Mesenteric fat pad (tissue), 1 donor: ENCODE measurements at regions not wholly inside any gene's neighbourhood (a gene's known extent, or its start where the extent isn't known, plus 50 kb on each side); places are given as distances from the start of the nearest gene placed in this dataset.

Source experiments
- DNase-seq: peaks from one replicate; pipeline ENCODE4 v3.0.0-alpha.2; 2020; ENCODE audit warnings: low spot score
- donor health status: DM: yes; HTN: yes; CAD: no.

- no peak for DNase-seq
Measured at GRCh38 chr1:73659136-73659535, 538.8 kb downstream of the LRRIQ3 start.

DNA sequence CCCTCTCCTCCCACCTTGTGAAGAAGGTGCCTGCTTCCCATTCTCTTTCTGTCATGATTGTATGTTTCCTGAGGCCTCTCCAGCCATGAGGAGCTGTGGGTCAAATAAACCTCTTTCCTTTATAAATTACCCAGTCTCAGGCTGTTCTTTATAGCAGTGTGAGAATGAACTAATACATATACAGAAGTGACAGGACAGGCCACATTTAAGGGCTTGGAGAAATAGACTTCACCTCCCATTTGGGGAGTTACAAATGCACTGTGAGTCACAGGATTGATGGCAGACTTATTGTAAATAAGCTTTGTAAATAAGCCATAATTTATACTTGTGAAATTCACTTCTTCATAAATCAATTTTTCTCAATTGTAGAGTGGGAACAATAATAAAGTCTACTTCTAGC lies 543.3 kb downstream of the LRRIQ3 start:
- DNase-seq = no peak

GRCh38 chr1:73644198-73644597 lies 553.8 kb downstream of the LRRIQ3 start:
- no peak for DNase-seq

DNA sequence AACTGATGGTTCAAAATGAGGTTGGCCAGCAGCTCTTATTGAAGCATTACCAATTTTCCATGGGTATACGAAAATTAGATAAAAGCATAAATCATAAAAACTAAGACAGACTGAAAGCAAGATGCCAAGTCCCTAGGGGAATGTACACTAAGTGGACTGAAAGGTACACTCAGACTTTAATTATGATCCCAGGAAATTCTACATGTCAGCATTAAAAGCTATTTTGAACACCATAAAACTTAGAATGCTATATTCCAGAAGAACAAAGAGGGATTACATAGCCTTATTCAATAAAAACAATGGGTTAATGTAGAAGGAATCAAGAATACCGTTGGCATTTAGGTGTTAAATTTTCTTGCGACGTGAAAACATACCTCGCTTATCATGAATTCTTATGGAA lies 558.5 kb downstream of the LRRIQ3 start:
- no peak for DNase-seq

DNA sequence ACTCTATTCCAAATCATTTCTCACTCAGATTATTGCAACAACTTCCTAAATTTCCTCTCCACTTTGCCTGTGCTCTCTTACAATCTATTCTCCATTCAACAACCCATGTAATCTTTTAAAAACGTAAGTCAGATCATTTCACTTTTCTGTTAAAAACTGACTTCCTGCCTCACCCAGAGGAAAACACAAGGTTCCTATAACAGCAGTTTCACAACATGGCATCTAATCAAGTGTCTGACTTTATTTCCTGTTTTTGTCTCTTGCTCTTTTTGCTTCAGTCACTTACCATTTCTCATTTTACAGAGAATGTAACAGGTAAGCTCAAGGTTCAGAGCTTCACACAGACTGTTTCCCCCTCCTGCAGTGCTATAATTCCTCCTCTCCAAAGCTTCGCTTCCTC lies 560.7 kb downstream of the LRRIQ3 start:
- no peak for DNase-seq

- DNase-seq = no peak
Measured at GRCh38 chr1:73635021-73635420, 563.0 kb downstream of the LRRIQ3 start.

GRCh38 chr1:73627723-73628122 lies 570.3 kb downstream of the LRRIQ3 start:
- no peak for DNase-seq

DNA sequence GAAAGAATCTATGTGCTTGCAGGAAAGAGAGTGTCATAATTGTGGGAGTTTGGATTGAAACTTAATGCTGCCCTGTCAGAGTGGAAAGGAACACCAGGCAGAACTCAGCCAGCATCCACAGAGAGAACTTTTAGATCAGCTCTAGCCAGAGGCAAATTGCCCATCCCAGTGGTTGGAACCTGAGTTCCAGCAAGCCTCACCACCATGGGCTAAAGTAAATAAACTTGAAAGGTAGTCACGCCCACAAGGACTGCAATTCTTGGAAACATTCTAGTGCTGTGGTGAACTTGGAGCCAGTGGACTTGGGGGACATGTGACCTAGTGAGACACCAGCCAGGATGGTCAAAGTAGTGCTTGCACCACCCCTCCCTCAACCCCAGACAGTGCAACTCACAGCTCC lies 571.6 kb downstream of the LRRIQ3 start:
- DNase-seq = no peak

GRCh38 chr1:73623946-73624345 lies 574.0 kb downstream of the LRRIQ3 start:
- DNase-seq = no peak

DNA sequence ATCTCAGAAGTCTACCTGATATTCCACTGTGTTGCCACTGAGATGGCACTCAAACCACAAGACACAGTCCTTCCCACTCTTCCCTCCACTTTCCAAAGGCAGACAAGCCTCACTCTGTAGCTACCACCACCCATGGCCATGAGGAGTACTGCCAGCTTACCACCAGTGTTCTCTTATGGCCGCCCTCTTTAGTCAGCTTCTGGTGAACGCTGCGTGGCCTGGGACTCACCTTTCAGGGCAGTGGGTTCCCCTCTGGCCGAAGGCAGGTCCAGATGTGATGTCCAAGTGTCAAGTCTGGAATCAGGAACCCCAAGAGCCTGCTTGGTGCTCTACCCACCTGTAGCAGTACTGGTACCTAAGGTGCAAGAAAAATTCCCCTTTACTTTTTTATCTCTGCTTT lies 580.8 kb downstream of the LRRIQ3 start:
- DNase-seq = no peak

DNA sequence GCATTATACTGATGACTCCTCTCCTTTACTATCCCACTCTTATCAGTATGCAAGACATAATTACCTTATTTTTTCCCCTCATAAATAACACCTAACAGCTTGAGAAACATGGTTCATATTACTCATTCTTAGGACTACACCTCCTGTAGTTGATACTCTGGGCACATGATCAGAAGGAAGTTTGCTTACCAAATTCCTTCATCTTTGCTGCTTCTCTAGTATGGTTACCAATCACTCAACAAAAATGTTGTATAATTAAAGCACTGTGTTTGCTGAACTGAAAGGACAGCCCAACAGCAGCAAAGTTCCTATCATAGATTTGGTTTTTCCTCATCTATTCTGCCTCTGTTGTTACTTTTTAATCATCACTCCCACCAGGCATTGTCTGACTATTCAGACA lies 586.3 kb downstream of the LRRIQ3 start:
- no peak for DNase-seq

DNA sequence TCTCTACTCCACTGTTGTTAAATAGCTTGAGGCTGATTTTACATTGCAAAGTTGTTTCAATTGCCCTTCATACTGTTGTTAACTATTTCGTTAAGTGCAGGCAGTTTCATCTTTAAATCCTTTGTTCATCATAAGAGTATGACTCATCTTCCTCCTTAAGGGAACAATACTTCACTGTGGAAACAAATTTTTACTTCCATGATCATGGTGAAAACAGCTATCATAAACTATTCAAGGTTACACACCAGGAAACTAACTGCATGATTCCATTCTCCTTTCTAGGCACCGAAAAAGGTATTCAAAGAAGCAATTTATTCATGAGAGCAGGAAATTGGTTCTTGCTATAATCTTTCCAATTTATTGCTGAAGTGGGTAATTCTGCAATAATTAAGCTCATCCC lies 593.2 kb downstream of the LRRIQ3 start:
- DNase-seq = no peak

GRCh38 chr1:73604211-73604610 lies 593.8 kb downstream of the LRRIQ3 start:
- no peak for DNase-seq

- DNase-seq = no peak
Measured at GRCh38 chr1:73593804-73594203, 604.2 kb downstream of the LRRIQ3 start.

GRCh38 chr1:73593364-73593763 lies 604.6 kb downstream of the LRRIQ3 start:
- DNase-seq = no peak

DNA sequence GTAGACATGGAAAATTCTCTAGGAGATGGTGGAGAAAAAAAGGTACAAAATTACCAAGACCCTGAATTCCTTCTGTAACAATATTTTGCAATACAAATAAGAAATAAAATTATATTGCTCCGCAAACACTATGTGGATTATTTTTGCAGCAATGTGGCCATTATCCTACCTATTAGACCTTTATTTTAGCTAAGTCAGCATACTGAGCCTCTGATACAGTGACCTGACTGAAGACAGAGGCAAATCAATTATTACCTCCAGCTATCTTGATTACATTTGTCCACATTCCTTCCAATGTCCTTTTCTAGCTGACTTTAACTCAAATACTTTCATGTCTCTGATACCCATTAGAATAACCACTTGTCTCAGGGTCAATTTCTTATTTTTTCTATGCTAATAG lies 610.9 kb downstream of the LRRIQ3 start:
- DNase-seq = no peak

DNA sequence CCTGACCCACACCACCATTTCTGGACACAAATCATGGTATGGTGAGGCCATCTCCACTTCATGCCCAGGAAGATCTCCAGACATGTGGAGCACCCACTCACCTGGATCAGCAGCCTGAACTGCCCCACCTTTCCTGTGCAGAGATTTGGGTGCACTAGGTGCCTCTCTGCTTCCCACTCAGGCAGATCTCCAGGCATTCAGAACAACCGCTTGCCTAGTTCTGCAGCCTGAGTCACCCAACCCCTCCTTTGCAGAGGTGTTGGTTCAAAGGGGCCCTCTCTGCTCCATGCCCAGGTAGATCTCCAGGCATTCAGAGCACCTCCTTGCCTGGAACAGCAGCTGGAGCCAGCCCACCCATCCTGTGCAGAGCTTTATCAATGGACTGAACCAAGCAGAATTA lies 620.8 kb downstream of the LRRIQ3 start:
- no peak for DNase-seq

- no peak for DNase-seq
Measured at GRCh38 chr1:73576083-73576482, 621.9 kb downstream of the LRRIQ3 start.

GRCh38 chr1:73564294-73564693 lies 633.7 kb downstream of the LRRIQ3 start:
- DNase-seq = no peak

- no peak for DNase-seq
Measured at GRCh38 chr1:73556270-73556669, 641.7 kb downstream of the LRRIQ3 start.

DNA sequence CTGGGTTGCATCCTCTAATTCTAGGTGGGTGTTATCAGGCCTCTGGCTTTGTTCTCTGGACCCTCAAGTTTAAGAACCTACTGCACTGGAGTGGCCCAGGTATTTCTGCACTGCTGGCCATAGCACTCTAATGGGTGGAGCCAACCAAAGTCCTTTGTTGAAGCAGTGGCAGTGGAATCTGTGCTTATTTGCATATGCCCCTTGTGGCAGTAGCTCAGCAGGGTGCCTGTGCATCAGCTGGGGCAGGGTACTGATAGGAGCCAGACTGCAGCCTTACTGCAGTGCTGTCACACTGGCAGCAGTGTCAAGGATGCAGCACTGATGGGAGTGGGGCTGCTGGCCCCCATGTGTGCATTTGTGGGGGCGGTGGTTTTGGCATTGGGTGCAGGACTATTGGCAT lies 660.6 kb downstream of the LRRIQ3 start:
- no peak for DNase-seq

- DNase-seq = no peak
Measured at GRCh38 chr1:73517603-73518191, 680.3 kb downstream of the LRRIQ3 start.

DNA sequence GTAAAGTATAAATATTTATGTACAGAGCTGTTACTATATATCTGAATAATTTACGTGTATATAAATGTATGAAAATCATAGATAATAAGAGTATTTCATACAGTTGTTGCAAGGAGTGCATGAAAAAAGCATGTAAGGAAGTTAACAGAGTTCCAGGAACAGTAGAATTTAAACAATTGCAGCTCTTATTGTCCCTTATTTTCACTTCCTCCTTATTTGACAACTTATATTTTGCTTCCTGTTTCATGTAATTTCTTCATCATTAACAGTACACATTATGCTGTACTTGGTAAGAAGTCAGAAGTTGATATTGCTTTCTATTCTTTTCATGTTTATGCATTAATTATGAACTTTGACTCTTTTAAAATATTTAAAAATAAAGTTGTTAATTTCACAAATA lies 681.5 kb downstream of the LRRIQ3 start:
- no peak for DNase-seq

DNA sequence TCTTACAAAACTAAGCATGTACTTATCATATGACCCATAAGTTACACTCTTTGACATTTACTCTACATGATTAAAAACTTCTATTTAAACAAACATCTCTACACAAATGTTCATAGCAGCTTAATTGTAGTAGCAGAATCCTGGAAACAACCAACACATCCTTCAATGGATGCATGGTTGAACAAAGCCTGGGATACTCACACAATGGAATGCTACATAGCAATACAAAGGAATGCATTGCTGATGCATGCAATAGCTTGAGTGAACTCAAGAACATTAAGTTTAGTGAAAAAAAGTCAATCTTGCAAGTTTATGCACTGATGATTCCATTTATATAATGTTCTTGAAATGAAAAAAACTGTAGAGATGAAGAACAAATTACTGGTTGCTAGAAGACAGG lies 686.9 kb downstream of the LRRIQ3 start:
- no peak for DNase-seq
